NT2/D1 (cell line): ENCODE measurements at regions not wholly inside any gene's neighbourhood (a gene's known extent, or its start where the extent isn't known, plus 50 kb on each side); places are given as distances from the start of the nearest gene placed in this dataset.

Experiments
- DNase-seq: peaks from one replicate; pipeline ENCODE4 v3.0.0-alpha.2; 2011; ENCODE audit warnings: low read depth, low spot score
- H3K27me3 ChIP-seq: 2 replicates; pipeline ENCODE4 v1.6.0; 2011; ENCODE audit warnings: mild to moderate bottlenecking; ENCODE audit not compliant: insufficient read length, insufficient read depth
- H3K36me3 ChIP-seq: 2 replicates; pipeline ENCODE4 v1.6.1; 2011; ENCODE audit warnings: mild to moderate bottlenecking, low read length, mixed read lengths; ENCODE audit not compliant: insufficient read depth, insufficient read length
- H3K4me1 ChIP-seq: 2 replicates; pipeline ENCODE4 v1.5.1; 2011; ENCODE audit not compliant: insufficient read depth, insufficient read length
- H3K4me3 ChIP-seq: 2 replicates; pipeline ENCODE4 v1.5.1; 2011; ENCODE audit warnings: low read depth; ENCODE audit not compliant: insufficient read length
- H3K9ac ChIP-seq: 2 replicates; pipeline ENCODE4 v1.6.0; 2011; ENCODE audit warnings: low read depth; ENCODE audit not compliant: insufficient read length
- H3K9me3 ChIP-seq: 2 replicates; pipeline ENCODE4 v1.5.1; 2011; ENCODE audit warnings: mild to moderate bottlenecking, low read length; ENCODE audit not compliant: insufficient read depth
- SUZ12 ChIP-seq: IDR thresholded peaks from 2 replicates; pipeline ENCODE4 v1.6.1; 2011; ENCODE audit not compliant: insufficient read length, insufficient read depth; ENCODE audit errors: extremely low read depth
- YY1 ChIP-seq: IDR thresholded peaks from 2 replicates; pipeline ENCODE4 v1.6.1; 2011; ENCODE audit not compliant: insufficient read length, insufficient read depth
- ZNF274 ChIP-seq: IDR thresholded peaks from 2 replicates; pipeline ENCODE4 v1.6.1; 2011; ENCODE audit warnings: mild to moderate bottlenecking, low read depth, low read length

GRCh38 chr2:64207573-64207972 lies 63.4 kb upstream of the PELI1 start:
- TF ChIP-seq ZNF274 (no peak), YY1 (no peak), SUZ12 (no peak)
- no peaks in the 10 kb centered on the region for H3K4me1 ChIP-seq
- H3K9me3 ChIP-seq = no peaks in the 10 kb centered on the region
- no peak for DNase-seq
- H3K27me3 ChIP-seq = no peaks in the 10 kb centered on the region
- H3K9ac ChIP-seq = no peak overlapping the region
- no peak overlapping the region for H3K4me3 ChIP-seq
- no peaks in the 10 kb centered on the region for H3K36me3 ChIP-seq

DNA sequence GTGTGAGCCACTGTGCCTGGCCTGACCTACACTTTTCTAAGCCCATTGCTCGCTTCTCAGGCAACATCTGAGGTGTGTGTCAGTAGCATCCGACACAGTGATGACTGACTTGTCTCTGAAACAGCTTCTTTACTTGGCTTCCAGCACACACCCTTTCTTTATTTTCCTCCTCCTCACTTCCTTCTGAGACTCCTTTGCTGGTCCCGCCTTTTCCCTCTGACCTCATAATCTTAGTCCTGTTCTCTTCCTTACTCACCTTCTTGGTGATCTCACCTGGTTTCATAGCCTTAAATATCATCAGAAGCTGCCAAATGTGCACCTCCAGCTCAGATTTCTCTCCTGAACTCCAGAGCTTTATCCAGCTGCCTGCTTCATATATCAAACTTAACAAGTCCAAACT lies 66.6 kb upstream of the PELI1 start:
- TF ChIP-seq ZNF274 = no peak
- TF ChIP-seq SUZ12 = no peak
- TF ChIP-seq YY1 = no peak
- DNase-seq = no peak
- no peak overlapping the region for H3K9ac ChIP-seq
- H3K4me3 ChIP-seq = no peak overlapping the region
- H3K36me3 ChIP-seq = no peaks in the 10 kb centered on the region
- no peaks in the 10 kb centered on the region for H3K27me3 ChIP-seq
- H3K9me3 ChIP-seq = no peaks in the 10 kb centered on the region
- H3K4me1 ChIP-seq = no peaks in the 10 kb centered on the region

DNA sequence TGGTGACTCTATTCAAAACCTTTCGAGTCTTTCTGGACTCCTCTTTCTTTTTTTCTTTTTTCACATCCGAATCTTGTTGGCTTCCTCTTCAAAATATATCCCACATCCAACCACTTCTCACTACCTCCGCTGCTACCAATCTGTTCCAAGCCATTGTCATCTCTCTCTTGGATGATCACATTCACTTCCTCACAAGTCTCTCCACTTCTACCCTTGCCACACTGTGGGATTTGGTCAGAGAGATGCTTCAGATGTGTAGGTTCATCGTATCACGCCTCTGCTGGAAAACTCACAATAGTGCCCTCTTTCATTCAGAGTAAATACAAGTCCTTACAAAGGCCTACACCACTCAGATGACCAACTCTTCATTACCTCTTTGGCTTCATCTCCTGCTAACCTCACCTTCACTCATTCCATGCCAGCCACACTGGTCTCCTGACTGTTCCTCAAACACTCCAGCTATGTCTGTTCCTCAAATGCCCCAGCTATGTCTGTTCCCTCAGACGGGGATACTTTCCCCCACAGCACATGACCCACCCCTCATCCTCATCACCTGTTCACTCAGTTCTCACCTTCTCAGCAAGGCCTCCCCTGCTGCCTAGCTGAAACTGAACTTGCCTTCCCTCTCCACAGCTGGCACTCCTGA lies 67.2 kb upstream of the PELI1 start:
- no peak overlapping the region for H3K9ac ChIP-seq
- H3K4me3 ChIP-seq = no peak overlapping the region
- DNase-seq = no peak
- H3K9me3 ChIP-seq = no peaks in the 10 kb centered on the region
- TF ChIP-seq SUZ12 (no peak), YY1 (no peak), ZNF274 (no peak)
- H3K27me3 ChIP-seq = no peaks in the 10 kb centered on the region
- no peaks in the 10 kb centered on the region for H3K36me3 ChIP-seq
- H3K4me1 ChIP-seq = no peaks in the 10 kb centered on the region

DNA sequence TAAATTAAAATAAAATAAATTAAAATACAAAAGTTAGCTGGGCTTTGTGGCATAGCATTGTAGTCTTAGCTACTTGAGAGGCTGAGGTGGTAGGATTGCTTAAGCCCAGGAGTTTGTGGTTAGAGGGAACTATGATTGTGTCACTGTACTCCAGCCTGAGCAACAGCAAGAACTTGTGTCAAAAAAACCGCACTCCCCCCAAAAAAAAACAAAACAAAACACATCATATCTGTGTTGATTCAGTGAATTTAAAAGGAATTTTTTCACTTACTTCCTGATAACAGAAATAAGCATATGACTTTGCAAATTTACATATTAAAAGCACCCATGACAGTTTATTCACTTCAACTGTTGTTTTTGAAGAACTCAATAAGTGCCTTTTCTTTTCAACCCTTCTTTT lies 68.1 kb upstream of the PELI1 start:
- H3K4me3 ChIP-seq = no peak overlapping the region
- H3K27me3 ChIP-seq = no peaks in the 10 kb centered on the region
- no peaks in the 10 kb centered on the region for H3K36me3 ChIP-seq
- no peaks in the 10 kb centered on the region for H3K4me1 ChIP-seq
- H3K9me3 ChIP-seq = no peaks in the 10 kb centered on the region
- TF ChIP-seq ZNF274 (no peak), SUZ12 (no peak), YY1 (no peak)
- no peak for DNase-seq
- no peak overlapping the region for H3K9ac ChIP-seq

DNA sequence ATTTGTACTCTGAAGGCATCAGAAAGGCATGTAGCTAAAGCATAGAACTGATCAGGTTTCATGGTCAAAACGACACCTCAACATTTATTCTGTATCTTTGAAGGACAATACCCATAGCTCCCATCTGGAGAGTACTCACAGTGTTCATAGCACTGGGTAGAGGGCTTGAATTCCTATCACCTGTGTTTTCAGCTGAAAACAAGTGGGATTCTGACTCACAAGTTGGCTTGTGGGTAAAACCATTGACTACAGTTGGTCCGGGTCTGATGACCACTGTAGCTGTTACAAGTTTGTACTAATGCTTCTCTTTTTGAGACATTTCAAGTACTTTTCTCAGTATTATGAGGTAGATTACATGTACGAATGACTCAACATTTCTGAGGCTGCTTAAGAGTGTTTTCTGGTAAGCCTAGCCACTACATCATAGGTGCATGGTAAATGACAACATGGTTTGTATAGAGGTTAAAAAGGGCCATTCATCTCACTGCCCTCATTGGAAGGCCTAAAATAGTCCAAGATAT lies 68.6 kb upstream of the PELI1 start:
- Histone ChIP-seq H3K9ac (no peak overlapping the region), H3K4me1 (no peaks in the 10 kb centered on the region), H3K9me3 (no peaks in the 10 kb centered on the region), H3K4me3 (no peak overlapping the region), H3K27me3 (no peaks in the 10 kb centered on the region), H3K36me3 (no peaks in the 10 kb centered on the region)
- TF ChIP-seq ZNF274 (no peak), SUZ12 (no peak), YY1 (no peak)
- no peak for DNase-seq

- H3K9me3 ChIP-seq = no peaks in the 10 kb centered on the region
- no peaks in the 10 kb centered on the region for H3K36me3 ChIP-seq
- no peak overlapping the region for H3K9ac ChIP-seq
- no peak for TF ChIP-seq ZNF274
- TF ChIP-seq SUZ12 = no peak
- TF ChIP-seq YY1 = no peak
- no peaks in the 10 kb centered on the region for H3K27me3 ChIP-seq
- no peak overlapping the region for H3K4me3 ChIP-seq
- no peaks in the 10 kb centered on the region for H3K4me1 ChIP-seq
- no peak for DNase-seq
These were observed 69.5 kb upstream of the PELI1 start for GRCh38 chr2:64213532-64214275.

GRCh38 chr2:64214281-64215115 lies 70.3 kb upstream of the PELI1 start:
- no peaks in the 10 kb centered on the region for H3K4me1 ChIP-seq
- TF ChIP-seq YY1 = no peak
- no peak overlapping the region for H3K4me3 ChIP-seq
- H3K27me3 ChIP-seq = no peaks in the 10 kb centered on the region
- no peak overlapping the region for H3K9ac ChIP-seq
- no peak for DNase-seq
- H3K36me3 ChIP-seq = no peaks in the 10 kb centered on the region
- H3K9me3 ChIP-seq = no peaks in the 10 kb centered on the region
